ENCODE measurements at regions not wholly inside any gene's neighbourhood (a gene's known extent, or its start where the extent isn't known, plus 50 kb on each side); places are given as distances from the start of the nearest gene placed in this dataset.
"Not testable (repeated sequence)": the region's sequence is repeated elsewhere in the genome, so short reads cannot be mapped to it uniquely, and the experiment has no call there.

GRCh38 chr7:88610942-88611341 is 148.6 kb upstream of the ZNF804B start:
- no peak for DNase-seq

- no peak for DNase-seq
These were observed 158.8 kb upstream of the ZNF804B start for GRCh38 chr7:88600695-88601094.

GRCh38 chr7:88599528-88599927 is 160.0 kb upstream of the ZNF804B start:
- DNase-seq, result no peak

- DNase-seq, result no peak
These were observed 161.5 kb upstream of the ZNF804B start for GRCh38 chr7:88597941-88598425.

GRCh38 chr7:88590963-88591362 is 168.5 kb upstream of the ZNF804B start:
- no peak for DNase-seq

- DNase-seq, result no peak
These were observed 169.6 kb upstream of the ZNF804B start for GRCh38 chr7:88589927-88590326.

- DNase-seq, result no peak
These were observed 172.6 kb upstream of the ZNF804B start for GRCh38 chr7:88586890-88587289.

GRCh38 chr7:88586219-88586618 is 173.3 kb upstream of the ZNF804B start:
- DNase-seq, result no peak

GRCh38 chr7:88576720-88577119 is 182.8 kb upstream of the ZNF804B start:
- DNase-seq, result no peak

- DNase-seq, result no peak
These were observed 193.3 kb upstream of the ZNF804B start for GRCh38 chr7:88566162-88566729.

GRCh38 chr7:88565401-88565800 is 194.1 kb upstream of the ZNF804B start:
- no peak for DNase-seq

- DNase-seq, result not testable (repeated sequence)
These were observed 203.1 kb upstream of the ZNF804B start for GRCh38 chr7:88556441-88556840.

- DNase-seq, result not testable (repeated sequence)
These were observed 204.7 kb upstream of the ZNF804B start for GRCh38 chr7:88554847-88555246.

GRCh38 chr7:88548399-88548798 is 211.1 kb upstream of the ZNF804B start:
- no peak for DNase-seq

GRCh38 chr7:88546808-88547207 is 212.7 kb upstream of the ZNF804B start:
- DNase-seq, result peak; percentile 12

GRCh38 chr7:88545663-88546062 is 213.8 kb upstream of the ZNF804B start:
- DNase-seq, result no peak

GRCh38 chr7:88540012-88540411 is 219.5 kb upstream of the ZNF804B start:
- no peak for DNase-seq

- no peak for DNase-seq
These were observed 220.0 kb upstream of the ZNF804B start for GRCh38 chr7:88539518-88539917.

- DNase-seq, result no peak
These were observed 217.0 kb upstream of the STEAP4 start for GRCh38 chr7:88523645-88524044.

- no peak for DNase-seq
These were observed 216.1 kb upstream of the STEAP4 start for GRCh38 chr7:88522771-88523293.

- DNase-seq, result no peak
These were observed 209.7 kb upstream of the STEAP4 start for GRCh38 chr7:88516429-88516828.

GRCh38 chr7:88515301-88515700 is 208.6 kb upstream of the STEAP4 start:
- no peak for DNase-seq

GRCh38 chr7:88509341-88509740 is 202.6 kb upstream of the STEAP4 start:
- DNase-seq, result no peak

GRCh38 chr7:88500131-88500530 is 193.4 kb upstream of the STEAP4 start:
- no peak for DNase-seq
